ENCODE measurements at regions not wholly inside any gene's neighbourhood (a gene's known extent, or its start where the extent isn't known, plus 50 kb on each side); places are given as distances from the start of the nearest gene placed in this dataset.

DNA sequence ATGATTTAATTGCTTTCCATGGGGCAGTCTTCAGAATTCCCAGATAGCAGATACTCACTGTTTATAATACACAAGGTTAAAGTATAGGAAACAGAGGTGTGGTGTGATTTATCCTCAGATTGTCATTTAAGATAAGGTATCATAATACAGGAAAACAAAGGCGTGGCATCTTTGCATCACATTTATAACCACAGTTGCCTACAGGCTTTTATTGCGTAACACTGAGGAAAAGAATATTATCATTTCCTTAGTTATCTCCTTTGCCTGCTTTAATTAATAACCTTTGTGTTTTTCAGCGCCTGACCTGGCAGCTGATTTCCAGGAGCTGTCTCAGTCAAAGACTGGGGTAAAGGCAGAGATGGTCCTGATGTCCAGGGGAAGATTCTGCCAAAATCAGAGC, 68.8 kb downstream of the SSX7 start:
- H3K9me3 ChIP-seq, result no peaks in the 10 kb centered on the region
- DNase-seq, result no peak
- ATAC-seq, result no peak
- no peaks in the 10 kb centered on the region for H3K36me3 ChIP-seq
- H3K27ac ChIP-seq, result no peak overlapping the region
- in situ Hi-C loops (cut with MboI; ENCODE audit: low sequenced_read_pairs in 4 of 4), result loop anchor here in 1 of 4 donors (25.0 kb wide), 1 partner anchor 401 kb away; no protein-coding TSS in a partner anchor
- TF ChIP-seq CTCF (IDR thresholded peaks at IDR 0.05 in 4 of 5, conservative IDR thresholded peaks at IDR 0.05 in 1 of 5), result no peak
- TF ChIP-seq POLR2A (IDR thresholded peaks at IDR 0.05), result no peak
- no peaks in the 10 kb centered on the region for H3K4me1 ChIP-seq
- H3K27me3 ChIP-seq, result peaks cover 0 to 5% (median 0%) of the 10 kb centered on the region in 3 donors
- no peak overlapping the region for H3K4me3 ChIP-seq
- intact Hi-C loops (cut with DNase I; ENCODE audit: low total_unique reads), result no loop called here

DNA sequence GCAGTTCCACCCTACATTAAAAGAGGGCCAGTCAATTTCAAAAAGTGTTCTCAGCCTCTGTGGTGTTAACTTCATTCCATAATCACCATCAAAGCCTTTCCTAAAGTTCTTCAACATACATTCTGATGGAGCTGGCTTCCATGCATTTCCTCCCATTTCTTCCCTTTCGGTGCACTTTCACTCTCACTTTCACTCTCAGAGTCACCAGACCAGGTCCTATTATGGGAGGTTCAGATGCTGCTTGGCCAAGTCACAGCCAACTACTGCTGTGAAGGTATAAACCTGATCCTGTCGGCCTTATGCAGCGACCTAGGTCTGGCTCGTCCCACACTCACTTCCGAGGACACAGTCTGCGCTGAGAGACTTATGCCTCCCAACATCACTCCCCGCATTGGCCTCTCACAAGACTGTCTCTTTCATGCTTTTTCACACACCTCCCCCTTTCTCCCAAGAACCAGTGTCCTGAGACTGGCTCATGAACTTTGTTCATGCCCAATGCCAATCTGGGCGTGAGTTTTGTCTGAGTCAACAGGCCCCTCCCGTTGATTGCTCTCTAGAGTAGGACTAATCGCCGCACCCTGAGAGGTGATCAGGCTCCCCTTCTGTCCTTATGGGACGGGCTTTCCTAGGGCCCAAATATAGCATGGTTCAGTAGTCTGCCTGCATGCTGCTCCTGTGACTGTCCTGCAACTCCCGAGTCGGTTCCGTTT, 60.8 kb upstream of the XAGE1B start:
- TF ChIP-seq POLR2A (IDR thresholded peaks at IDR 0.05) (no peak), CTCF (IDR thresholded peaks at IDR 0.05 in 4 of 5, conservative IDR thresholded peaks at IDR 0.05 in 1 of 5) (no peak)
- no peak overlapping the region for H3K27ac ChIP-seq
- ATAC-seq (no peak), DNase-seq (no peak)
- no peaks in the 10 kb centered on the region for H3K27me3 ChIP-seq
- intact Hi-C loops (cut with DNase I; ENCODE audit: low total_unique reads) (no loop called here), in situ Hi-C loops (cut with MboI; ENCODE audit: low sequenced_read_pairs in 4 of 4) (loop anchor here in 1 of 4 donors (25.0 kb wide), 1 partner anchor 410 kb away; no protein-coding TSS in a partner anchor)
- H3K4me1 ChIP-seq, result no peaks in the 10 kb centered on the region
- no peaks in the 10 kb centered on the region for H3K9me3 ChIP-seq
- H3K4me3 ChIP-seq, result no peak overlapping the region
- H3K36me3 ChIP-seq, result no peaks in the 10 kb centered on the region

GRCh38 chrX:52576946-52577345, 60.1 kb upstream of the XAGE1B start:
- no peaks in the 10 kb centered on the region for H3K4me1 ChIP-seq
- in situ Hi-C loops (cut with MboI; ENCODE audit: low sequenced_read_pairs in 4 of 4) (loop anchor here in 1 of 4 donors (25.0 kb wide), 1 partner anchor 410 kb away; no protein-coding TSS in a partner anchor), intact Hi-C loops (cut with DNase I; ENCODE audit: low total_unique reads) (no loop called here)
- no peaks in the 10 kb centered on the region for H3K36me3 ChIP-seq
- H3K27ac ChIP-seq, result no peak overlapping the region
- no peak for TF ChIP-seq POLR2A (IDR thresholded peaks at IDR 0.05)
- TF ChIP-seq CTCF (IDR thresholded peaks at IDR 0.05 in 4 of 5, conservative IDR thresholded peaks at IDR 0.05 in 1 of 5), result no peak
- DNase-seq (no peak), ATAC-seq (no peak)
- H3K4me3 ChIP-seq, result no peak overlapping the region
- no peaks in the 10 kb centered on the region for H3K9me3 ChIP-seq
- H3K27me3 ChIP-seq, result no peaks in the 10 kb centered on the region

DNA sequence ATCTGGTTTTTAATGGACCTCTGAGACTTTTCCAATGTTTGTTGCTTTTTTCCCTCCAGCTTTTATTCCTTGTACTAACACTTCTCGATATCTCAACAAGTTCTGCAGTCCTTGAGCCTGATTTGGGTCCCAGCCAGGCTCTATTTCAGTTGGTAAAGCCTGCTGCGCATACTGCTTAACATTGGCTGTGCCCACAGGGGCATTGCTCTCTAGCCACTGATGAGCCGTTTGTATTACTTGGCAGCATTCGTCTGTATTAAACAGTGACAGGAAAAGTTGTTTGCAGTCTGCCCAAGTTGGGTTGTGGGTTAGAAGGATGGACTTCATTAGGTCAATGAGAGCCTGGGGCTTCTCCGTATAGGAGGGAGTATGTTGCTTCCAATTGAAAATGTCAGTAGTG, 59.6 kb upstream of the XAGE1B start:
- Histone ChIP-seq H3K27me3 (no peaks in the 10 kb centered on the region), H3K36me3 (no peaks in the 10 kb centered on the region), H3K27ac (no peak overlapping the region), H3K4me3 (no peak overlapping the region), H3K9me3 (no peaks in the 10 kb centered on the region), H3K4me1 (no peaks in the 10 kb centered on the region)
- in situ Hi-C loops (cut with MboI; ENCODE audit: low sequenced_read_pairs in 4 of 4) (loop anchor here in 1 of 4 donors (25.0 kb wide), 1 partner anchor 411 kb away; no protein-coding TSS in a partner anchor), intact Hi-C loops (cut with DNase I; ENCODE audit: low total_unique reads) (no loop called here)
- DNase-seq (no peak), ATAC-seq (no peak)
- TF ChIP-seq POLR2A (IDR thresholded peaks at IDR 0.05) (no peak), CTCF (IDR thresholded peaks at IDR 0.05 in 4 of 5, conservative IDR thresholded peaks at IDR 0.05 in 1 of 5) (no peak)

Data from gastrocnemius medialis (tissue), 4 donors.